NAMALWA (cell line): ENCODE measurements at regions not wholly inside any gene's neighbourhood (a gene's known extent, or its start where the extent isn't known, plus 50 kb on each side); places are given as distances from the start of the nearest gene placed in this dataset.

Experiments used
- DNase-seq: peaks from one replicate; pipeline ENCODE4 v3.0.0-alpha.2; 2015; ENCODE audit warnings: low spot score

- no peak for DNase-seq
Measured at GRCh38 chrX:40277672-40278071, 179.9 kb upstream of the BCOR start.

GRCh38 chrX:40273356-40274050 is 175.7 kb upstream of the BCOR start:
- no peak for DNase-seq

- no peak for DNase-seq
Measured at GRCh38 chrX:40272776-40273175, 175.0 kb upstream of the BCOR start.

GRCh38 chrX:40272141-40272540 is 174.4 kb upstream of the BCOR start:
- no peak for DNase-seq

GRCh38 chrX:40268188-40268520 is 170.4 kb upstream of the BCOR start:
- no peak for DNase-seq

GRCh38 chrX:40267334-40268187 is 169.8 kb upstream of the BCOR start:
- DNase-seq: no peak

GRCh38 chrX:40266490-40267333 is 169.0 kb upstream of the BCOR start:
- no peak for DNase-seq

GRCh38 chrX:40265936-40266335 is 168.2 kb upstream of the BCOR start:
- DNase-seq: no peak

- no peak for DNase-seq
Measured at GRCh38 chrX:40263014-40263560, 165.3 kb upstream of the BCOR start.

- DNase-seq: no peak
Measured at GRCh38 chrX:40262157-40263013, 164.6 kb upstream of the BCOR start.

GRCh38 chrX:40261833-40262156 is 164.0 kb upstream of the BCOR start:
- no peak for DNase-seq

- no peak for DNase-seq
Measured at GRCh38 chrX:40260146-40260747, 162.5 kb upstream of the BCOR start.

GRCh38 chrX:40258909-40259308 is 161.2 kb upstream of the BCOR start:
- DNase-seq: no peak

- no peak for DNase-seq
Measured at GRCh38 chrX:40253771-40254170, 156.0 kb upstream of the BCOR start.

- no peak for DNase-seq
Measured at GRCh38 chrX:40249582-40249981, 151.8 kb upstream of the BCOR start.

GRCh38 chrX:40248822-40249221 is 151.1 kb upstream of the BCOR start:
- DNase-seq: no peak

GRCh38 chrX:40247848-40248622 is 150.3 kb upstream of the BCOR start:
- DNase-seq: no peak

- DNase-seq: no peak
Measured at GRCh38 chrX:40247382-40247781, 149.6 kb upstream of the BCOR start.

- DNase-seq: no peak
Measured at GRCh38 chrX:40245488-40246071, 147.8 kb upstream of the BCOR start.

GRCh38 chrX:40244980-40245379 is 147.2 kb upstream of the BCOR start:
- no peak for DNase-seq
